Heart left ventricle (tissue), 13 donors: ENCODE measurements at regions not wholly inside any gene's neighbourhood (a gene's known extent, or its start where the extent isn't known, plus 50 kb on each side); places are given as distances from the start of the nearest gene placed in this dataset.

Experiments
- POLR2A ChIP-seq, 2 donors: fragments of 450-650 bp; IDR thresholded peaks; one replicate each; pipeline ENCODE4 v1.6.1; 2017; ENCODE audit warnings: antibody characterized with exemption in 2 of 2, mild to moderate bottlenecking in 2 of 2, moderate library complexity in 2 of 2
- TF ChIP-seq, protein P1 (sequence below), 12 donors: fragments of 200-600 bp; sonication (generic) in 4 of 12; IDR thresholded peaks; one replicate each; pipeline versions ENCODE4 v1.5.0 to v1.8.0; 2018 to 2022; ENCODE audit warnings: antibody characterized with exemption in 12 of 12, mild to moderate bottlenecking in 5 of 12
- donor health status: ischemic (EF 13 %, LVEDD 7.1; RV severe dilation, severe dysfunction).
- donor health status: DM: no; HTN: yes; CAD: no.
- donor health status: DM: no; HTN: no; CAD: no.
- donor health status: ischemic (EF 25% LVEDD 6.9; RV normal size, moderate dysfunction).
- donor health status: ischemic (EF 25% LVEDD 5.7; RV mildly dilated, moderate dysfunction).
- donor health status: ischemic (EF 35%, LVEDD 5.7; RV mildly dilated, moderate dysfunction).
- donor health status: nonischemic (EF 11% LVEDD 7.7; RV severe dilation, severe dysfunction).
- donor health status: DM: yes; HTN: yes; CAD: no.
- donor health status: PGD.
- donor health status: ischemic (EF 29% LVEDD 5.4; RV normal size, mild dysfunction).
- donor health status: nonischemic (EF 23%, LVEDD 6.1; RV moderate dilation, normal function).

DNA sequence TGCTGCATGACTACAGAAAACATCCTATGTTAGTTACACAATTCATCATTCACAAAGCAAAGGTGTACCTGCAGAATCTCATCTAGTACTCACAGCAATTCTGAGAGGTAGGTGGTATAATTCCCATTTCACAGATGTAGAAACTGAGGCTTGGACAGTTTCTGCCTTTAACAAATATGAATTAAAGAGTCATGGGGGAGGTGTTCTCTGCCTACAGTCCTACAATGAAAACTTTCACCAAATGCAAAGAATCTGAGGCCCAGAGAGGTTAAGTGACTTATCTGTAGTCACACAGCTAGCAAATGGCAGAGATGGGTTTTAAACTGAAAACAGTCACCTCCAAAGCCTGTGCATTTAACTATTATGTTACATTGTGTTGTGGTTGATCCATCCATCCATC lies 171.6 kb upstream of the WSCD2 start:
- TF ChIP-seq, protein P1, sequence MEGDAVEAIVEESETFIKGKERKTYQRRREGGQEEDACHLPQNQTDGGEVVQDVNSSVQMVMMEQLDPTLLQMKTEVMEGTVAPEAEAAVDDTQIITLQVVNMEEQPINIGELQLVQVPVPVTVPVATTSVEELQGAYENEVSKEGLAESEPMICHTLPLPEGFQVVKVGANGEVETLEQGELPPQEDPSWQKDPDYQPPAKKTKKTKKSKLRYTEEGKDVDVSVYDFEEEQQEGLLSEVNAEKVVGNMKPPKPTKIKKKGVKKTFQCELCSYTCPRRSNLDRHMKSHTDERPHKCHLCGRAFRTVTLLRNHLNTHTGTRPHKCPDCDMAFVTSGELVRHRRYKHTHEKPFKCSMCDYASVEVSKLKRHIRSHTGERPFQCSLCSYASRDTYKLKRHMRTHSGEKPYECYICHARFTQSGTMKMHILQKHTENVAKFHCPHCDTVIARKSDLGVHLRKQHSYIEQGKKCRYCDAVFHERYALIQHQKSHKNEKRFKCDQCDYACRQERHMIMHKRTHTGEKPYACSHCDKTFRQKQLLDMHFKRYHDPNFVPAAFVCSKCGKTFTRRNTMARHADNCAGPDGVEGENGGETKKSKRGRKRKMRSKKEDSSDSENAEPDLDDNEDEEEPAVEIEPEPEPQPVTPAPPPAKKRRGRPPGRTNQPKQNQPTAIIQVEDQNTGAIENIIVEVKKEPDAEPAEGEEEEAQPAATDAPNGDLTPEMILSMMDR (IDR thresholded peaks at IDR 0.05) = no peak
- no peak for TF ChIP-seq POLR2A (IDR thresholded peaks at IDR 0.05)
